Caco-2 (cell line): ENCODE measurements at regions not wholly inside any gene's neighbourhood (a gene's known extent, or its start where the extent isn't known, plus 50 kb on each side); places are given as distances from the start of the nearest gene placed in this dataset.

Experiments
- BruUV-seq: library from RNA; stranded (reverse); fragments of 400-500 nt; replicated peaks from 2 replicates; lab custom pipeline; 2021; lab: Mats Ljungman, UMichigan
- CTCF ChIA-PET: fragments of 300-600 bp; sonication (Branson Sonifier 250); formaldehyde crosslinking; loops from one replicate; lab custom pipeline; 2022; ENCODE audit warnings: antibody characterized with exemption; lab: Charles Lee
- POLR2A ChIA-PET: fragments of 300-600 bp; sonication (Branson Sonifier 250); formaldehyde crosslinking; loops from one replicate; lab custom pipeline; 2022; ENCODE audit warnings: antibody characterized with exemption; lab: Charles Lee
- DNase-seq, 2 experiments: peaks; one replicate each; pipeline versions ENCODE4 v3.0.0 to v3.0.0-alpha.2; 2020 to 2022
- H3K27me3 ChIP-seq: replicated peaks from 2 replicates; pipeline ENCODE4 v1.6.0; 2011; ENCODE audit warnings: low read length; ENCODE audit not compliant: control insufficient read depth, insufficient read depth
- H3K36me3 ChIP-seq: 2 replicates; pipeline ENCODE4 v1.5.1; 2011; ENCODE audit warnings: low read length; ENCODE audit not compliant: control insufficient read depth, insufficient read depth
- H3K4me1 ChIP-seq: fragments of 250-450 bp; sonication (Bioruptor Pico); 2 replicates; pipeline ENCODE4 v1.5.1; 2020; ENCODE audit warnings: mild to moderate bottlenecking
- H3K4me3 ChIP-seq: 2 replicates; pipeline ENCODE4 v1.5.1; 2011; ENCODE audit warnings: low read depth, mild to moderate bottlenecking, control low read depth, low read length
- H3K9me3 ChIP-seq: fragments of 250-450 bp; sonication (Bioruptor Pico); 2 replicates; pipeline ENCODE4 v1.5.1; 2020; ENCODE audit warnings: mild to moderate bottlenecking, moderate library complexity
- H3K27ac Mint-ChIP-seq: one replicate; pipeline ENCODE4 v1.8.0; 2022; ENCODE audit warnings: mixed read lengths; ENCODE audit not compliant: unreplicated experiment
- H3K27me3 Mint-ChIP-seq: one replicate; pipeline ENCODE4 v1.8.0; 2022; ENCODE audit warnings: mixed read lengths; ENCODE audit not compliant: insufficient read depth, unreplicated experiment
- H3K36me3 Mint-ChIP-seq: one replicate; pipeline ENCODE4 v1.8.0; 2022; ENCODE audit warnings: mild to moderate bottlenecking, mixed read lengths; ENCODE audit not compliant: insufficient read depth, unreplicated experiment
- H3K4me1 Mint-ChIP-seq: one replicate; pipeline ENCODE4 v1.8.0; 2022; ENCODE audit warnings: low read depth, mixed read lengths; ENCODE audit not compliant: unreplicated experiment
- H3K4me3 Mint-ChIP-seq: one replicate; pipeline ENCODE4 v1.8.0; 2022; ENCODE audit warnings: mild to moderate bottlenecking, moderate library complexity, mixed read lengths; ENCODE audit not compliant: unreplicated experiment
- H3K9me3 Mint-ChIP-seq: one replicate; pipeline ENCODE4 v1.8.0; 2022; ENCODE audit warnings: mixed read lengths; ENCODE audit not compliant: unreplicated experiment
- intact Hi-C: fragments of 100-400 bp; cut with micrococcal nuclease; formaldehyde crosslinking; loops from one replicate; pipeline ENCODE4 v1.10.0; 2022; ENCODE audit not compliant: unreplicated experiment
- TF ChIP-seq, protein P1 (sequence below), 2 experiments: fragments of 200-600 bp in 1 of 2; IDR thresholded peaks; 1 replicate in 1 of 2; 2 replicates in 1 of 2; pipeline versions ENCODE4 v1.5.1 to v1.8.0; 2011 to 2022; ENCODE audit warnings: antibody characterized with exemption in 1 of 2, control low read depth in 1 of 2, inconsistent platforms in 1 of 2, low read depth in 1 of 2, low read length in 1 of 2, mild to moderate bottlenecking in 1 of 2, moderate library complexity in 1 of 2; ENCODE audit not compliant: insufficient read depth in 1 of 2, severe bottlenecking in 1 of 2, unreplicated experiment in 1 of 2

GRCh38 chr5:133889271-133889905 is 79.0 kb downstream of the C5orf15 start:
- peaks cover 3% of the 10 kb centered on the region for H3K4me1 Mint-ChIP-seq
- no peaks in the 10 kb centered on the region for H3K9me3 Mint-ChIP-seq
- no peaks in the 10 kb centered on the region for H3K36me3 Mint-ChIP-seq
- DNase-seq, result peak in 1 of 2 experiments; percentile 13
- no peaks in the 10 kb centered on the region for H3K27me3 Mint-ChIP-seq
- no TSS peak for BruUV-seq
- Histone ChIP-seq H3K4me1 (peaks cover 8% of the 10 kb centered on the region), H3K27me3 (no peaks in the 10 kb centered on the region), H3K36me3 (no peaks in the 10 kb centered on the region), H3K9me3 (no peaks in the 10 kb centered on the region), H3K4me3 (no peak overlapping the region)
- no peak overlapping the region for H3K4me3 Mint-ChIP-seq
- ChIA-PET POLR2A (no interaction called here), CTCF (no interaction called here)
- no peak overlapping the region for H3K27ac Mint-ChIP-seq
- intact Hi-C loops, result no loop called here
- TF ChIP-seq, protein P1, sequence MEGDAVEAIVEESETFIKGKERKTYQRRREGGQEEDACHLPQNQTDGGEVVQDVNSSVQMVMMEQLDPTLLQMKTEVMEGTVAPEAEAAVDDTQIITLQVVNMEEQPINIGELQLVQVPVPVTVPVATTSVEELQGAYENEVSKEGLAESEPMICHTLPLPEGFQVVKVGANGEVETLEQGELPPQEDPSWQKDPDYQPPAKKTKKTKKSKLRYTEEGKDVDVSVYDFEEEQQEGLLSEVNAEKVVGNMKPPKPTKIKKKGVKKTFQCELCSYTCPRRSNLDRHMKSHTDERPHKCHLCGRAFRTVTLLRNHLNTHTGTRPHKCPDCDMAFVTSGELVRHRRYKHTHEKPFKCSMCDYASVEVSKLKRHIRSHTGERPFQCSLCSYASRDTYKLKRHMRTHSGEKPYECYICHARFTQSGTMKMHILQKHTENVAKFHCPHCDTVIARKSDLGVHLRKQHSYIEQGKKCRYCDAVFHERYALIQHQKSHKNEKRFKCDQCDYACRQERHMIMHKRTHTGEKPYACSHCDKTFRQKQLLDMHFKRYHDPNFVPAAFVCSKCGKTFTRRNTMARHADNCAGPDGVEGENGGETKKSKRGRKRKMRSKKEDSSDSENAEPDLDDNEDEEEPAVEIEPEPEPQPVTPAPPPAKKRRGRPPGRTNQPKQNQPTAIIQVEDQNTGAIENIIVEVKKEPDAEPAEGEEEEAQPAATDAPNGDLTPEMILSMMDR (IDR thresholded peaks at IDR 0.05; ENCODE audit: insufficient read depth in 1 of 2, low read depth in 1 of 2, low read length in 1 of 2, severe bottlenecking in 1 of 2, unreplicated experiment in 1 of 2), result no peak

- H3K9me3 ChIP-seq, result no peaks in the 10 kb centered on the region
- CTCF ChIA-PET, result no interaction called here
- H3K27ac Mint-ChIP-seq, result no peak overlapping the region
- H3K27me3 Mint-ChIP-seq, result no peaks in the 10 kb centered on the region
- TF ChIP-seq, protein P1 (IDR thresholded peaks at IDR 0.05; ENCODE audit: insufficient read depth in 1 of 2, low read depth in 1 of 2, low read length in 1 of 2, severe bottlenecking in 1 of 2, unreplicated experiment in 1 of 2), result no peak
- H3K4me3 ChIP-seq, result no peak overlapping the region
- no peak for DNase-seq
- POLR2A ChIA-PET, result interaction anchor here (0.7 kb wide), 1 partner anchor 356 kb away, joined by 3 read pairs; no protein-coding TSS in a partner anchor
- H3K4me1 Mint-ChIP-seq, result peaks cover 6% of the 10 kb centered on the region
- H3K4me3 Mint-ChIP-seq, result no peak overlapping the region
- H3K9me3 Mint-ChIP-seq, result no peaks in the 10 kb centered on the region
- no TSS peak for BruUV-seq
- H3K4me1 ChIP-seq, result peaks cover 12% of the 10 kb centered on the region
- H3K36me3 ChIP-seq, result no peaks in the 10 kb centered on the region
- intact Hi-C loops, result no loop called here
- no peaks in the 10 kb centered on the region for H3K27me3 ChIP-seq
- no peaks in the 10 kb centered on the region for H3K36me3 Mint-ChIP-seq
Measured at GRCh38 chr5:133888625-133888991, 79.8 kb downstream of the C5orf15 start.

DNA sequence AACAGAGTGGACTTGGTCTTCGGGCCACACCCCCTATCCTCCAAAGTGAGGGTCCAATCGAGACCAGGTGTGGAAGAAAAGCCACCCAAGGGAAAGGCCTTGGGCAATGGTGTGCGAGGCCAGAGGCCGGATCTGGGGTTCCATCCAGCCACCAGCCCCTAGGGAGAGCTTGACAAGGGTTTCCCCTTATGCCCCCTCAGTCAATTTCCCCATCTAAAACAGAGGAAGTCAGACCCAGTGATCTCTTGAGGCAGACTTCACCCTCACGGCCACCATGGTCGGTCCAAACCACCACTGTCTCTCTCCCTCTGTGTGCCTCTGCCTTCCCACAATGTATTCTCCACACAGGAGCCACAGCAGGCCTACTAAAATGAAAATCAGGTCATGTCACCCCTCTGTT is 82.9 kb downstream of the C5orf15 start:
- POLR2A ChIA-PET, result no interaction called here
- peaks cover 6% of the 10 kb centered on the region for H3K4me1 Mint-ChIP-seq
- no peaks in the 10 kb centered on the region for H3K9me3 Mint-ChIP-seq

More for the DNA sequence above, 82.9 kb downstream of the C5orf15 start:
- H3K36me3 Mint-ChIP-seq, result no peaks in the 10 kb centered on the region
- intact Hi-C loops, result no loop called here
- H3K27ac Mint-ChIP-seq, result no peak overlapping the region
- H3K4me3 Mint-ChIP-seq, result no peak overlapping the region
- no peak overlapping the region for H3K4me3 ChIP-seq
- no TSS peak for BruUV-seq
- peaks cover 3% of the 10 kb centered on the region for H3K27me3 Mint-ChIP-seq
- peaks cover 12% of the 10 kb centered on the region for H3K4me1 ChIP-seq
- H3K27me3 ChIP-seq, result no peaks in the 10 kb centered on the region
- TF ChIP-seq, protein P1 (IDR thresholded peaks at IDR 0.05; ENCODE audit: insufficient read depth in 1 of 2, low read depth in 1 of 2, low read length in 1 of 2, severe bottlenecking in 1 of 2, unreplicated experiment in 1 of 2), result no peak
- no peaks in the 10 kb centered on the region for H3K36me3 ChIP-seq
- no peaks in the 10 kb centered on the region for H3K9me3 ChIP-seq
- DNase-seq, result peak in 1 of 2 experiments; percentile 12
- CTCF ChIA-PET, result no interaction called here
